ENCODE measurements at regions not wholly inside any gene's neighbourhood (a gene's known extent, or its start where the extent isn't known, plus 50 kb on each side); places are given as distances from the start of the nearest gene placed in this dataset.
A peak's percentile ranks its signal among the peaks of the same experiment; 100 is the strongest.

- peaks cover 0 to 5% (median 0%) of the 10 kb centered on the region in 6 donors for H3K4me1 ChIP-seq
- DNase-seq = peak; percentile 69
- WGBS, 5 donors = 46 to 52% (median 48%) methylated on average over 19 to 30 of the region's 30 CpGs
- intact Hi-C loops (cut with DNase I; ENCODE audit: low total_unique reads) = no loop called here
- no peaks in the 10 kb centered on the region for H3K9me3 ChIP-seq
- TF ChIP-seq POLR2AphosphoS5 (IDR thresholded peaks at IDR 0.05) = peak; percentile 25 to 57 (median 49)
- TF ChIP-seq, protein P1, sequence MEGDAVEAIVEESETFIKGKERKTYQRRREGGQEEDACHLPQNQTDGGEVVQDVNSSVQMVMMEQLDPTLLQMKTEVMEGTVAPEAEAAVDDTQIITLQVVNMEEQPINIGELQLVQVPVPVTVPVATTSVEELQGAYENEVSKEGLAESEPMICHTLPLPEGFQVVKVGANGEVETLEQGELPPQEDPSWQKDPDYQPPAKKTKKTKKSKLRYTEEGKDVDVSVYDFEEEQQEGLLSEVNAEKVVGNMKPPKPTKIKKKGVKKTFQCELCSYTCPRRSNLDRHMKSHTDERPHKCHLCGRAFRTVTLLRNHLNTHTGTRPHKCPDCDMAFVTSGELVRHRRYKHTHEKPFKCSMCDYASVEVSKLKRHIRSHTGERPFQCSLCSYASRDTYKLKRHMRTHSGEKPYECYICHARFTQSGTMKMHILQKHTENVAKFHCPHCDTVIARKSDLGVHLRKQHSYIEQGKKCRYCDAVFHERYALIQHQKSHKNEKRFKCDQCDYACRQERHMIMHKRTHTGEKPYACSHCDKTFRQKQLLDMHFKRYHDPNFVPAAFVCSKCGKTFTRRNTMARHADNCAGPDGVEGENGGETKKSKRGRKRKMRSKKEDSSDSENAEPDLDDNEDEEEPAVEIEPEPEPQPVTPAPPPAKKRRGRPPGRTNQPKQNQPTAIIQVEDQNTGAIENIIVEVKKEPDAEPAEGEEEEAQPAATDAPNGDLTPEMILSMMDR (IDR thresholded peaks at IDR 0.05 in 8 of 11, conservative IDR thresholded peaks at IDR 0.05 in 3 of 11) = no peak
- H3K27ac ChIP-seq = no peak overlapping the region
- H3K27me3 ChIP-seq (replicated peaks in 1 of 7) = peaks cover 0 to 68% (median 10%) of the 10 kb centered on the region in 7 donors
- no peak overlapping the region for H3K4me3 ChIP-seq
- no peaks in the 10 kb centered on the region for H3K36me3 ChIP-seq
Observed at GRCh38 chr21:43277481-43278351, 108.9 kb downstream of the CRYAA start.

GRCh38 chr21:43276811-43277210, 108.0 kb downstream of the CRYAA start:
- intact Hi-C loops (cut with DNase I; ENCODE audit: low total_unique reads) = no loop called here
- no peaks in the 10 kb centered on the region for H3K36me3 ChIP-seq
- peak; percentile 40 for DNase-seq
- H3K4me1 ChIP-seq = peaks cover 0 to 5% (median 0%) of the 10 kb centered on the region in 6 donors
- TF ChIP-seq POLR2A (IDR thresholded peaks at IDR 0.05) = no peak
- TF ChIP-seq, protein P1 (IDR thresholded peaks at IDR 0.05 in 8 of 11, conservative IDR thresholded peaks at IDR 0.05 in 3 of 11) = no peak
- no peak for TF ChIP-seq POLR2AphosphoS5 (IDR thresholded peaks at IDR 0.05)
- WGBS, 5 donors = 48 to 73% (median 69%) methylated on average over 3 to 16 of the region's 16 CpGs
- H3K27me3 ChIP-seq (replicated peaks in 1 of 7) = peaks cover 0 to 75% (median 10%) of the 10 kb centered on the region in 7 donors
- H3K9me3 ChIP-seq = no peaks in the 10 kb centered on the region
- no peak overlapping the region for H3K27ac ChIP-seq
- no peak overlapping the region for H3K4me3 ChIP-seq

GRCh38 chr21:43275421-43276211, 106.8 kb downstream of the CRYAA start:
- WGBS, 5 donors = 27 to 45% (median 39%) methylated on average over 5 to 6 of the region's 6 CpGs
- intact Hi-C loops (cut with DNase I; ENCODE audit: low total_unique reads) = no loop called here
- no peaks in the 10 kb centered on the region for H3K9me3 ChIP-seq
- H3K27me3 ChIP-seq (replicated peaks in 1 of 7) = peaks cover 0 to 82% (median 10%) of the 10 kb centered on the region in 7 donors
- H3K4me1 ChIP-seq = peaks cover 0 to 5% (median 0%) of the 10 kb centered on the region in 6 donors
- no peak overlapping the region for H3K27ac ChIP-seq
- DNase-seq = peak; percentile 32
- no peak overlapping the region for H3K4me3 ChIP-seq
- H3K36me3 ChIP-seq = no peaks in the 10 kb centered on the region
- TF ChIP-seq POLR2AphosphoS5 (IDR thresholded peaks at IDR 0.05) = no peak
- TF ChIP-seq, protein P1 (IDR thresholded peaks at IDR 0.05 in 8 of 11, conservative IDR thresholded peaks at IDR 0.05 in 3 of 11) = no peak

- H3K36me3 ChIP-seq = no peaks in the 10 kb centered on the region
- no peak overlapping the region for H3K4me3 ChIP-seq
- no peak for DNase-seq
- H3K27me3 ChIP-seq (replicated peaks in 1 of 7) = peaks cover 0 to 84% (median 10%) of the 10 kb centered on the region in 7 donors
- intact Hi-C loops (cut with DNase I; ENCODE audit: low total_unique reads) = no loop called here
- 66 to 92% (median 81%) methylated on average over 1 to 6 of the region's 6 CpGs for WGBS, 5 donors
- H3K27ac ChIP-seq = no peak overlapping the region
- H3K9me3 ChIP-seq = no peaks in the 10 kb centered on the region
- peaks cover 0 to 5% (median 0%) of the 10 kb centered on the region in 6 donors for H3K4me1 ChIP-seq
- TF ChIP-seq POLR2AphosphoS5 (IDR thresholded peaks at IDR 0.05) (no peak), POLR2A (IDR thresholded peaks at IDR 0.05) (no peak)
- TF ChIP-seq, protein P1 (IDR thresholded peaks at IDR 0.05 in 8 of 11, conservative IDR thresholded peaks at IDR 0.05 in 3 of 11) = no peak
Observed at GRCh38 chr21:43274946-43275310, 106.1 kb downstream of the CRYAA start.
